PFSK-1 (cell line): ENCODE measurements at regions not wholly inside any gene's neighbourhood (a gene's known extent, or its start where the extent isn't known, plus 50 kb on each side); places are given as distances from the start of the nearest gene placed in this dataset.

Experiments
- FOXP2 ChIP-seq: optimal IDR thresholded peaks from 2 replicates; pipeline ENCODE3; 2011; ENCODE audit warnings: borderline replicate concordance, control low read depth, inconsistent platforms; ENCODE audit not compliant: insufficient read depth; ENCODE audit errors: extremely low read length, extremely low read depth
- POLR2AphosphoS5 ChIP-seq: IDR thresholded peaks from 2 replicates; pipeline ENCODE4 v1.6.1; 2012; ENCODE audit warnings: low read depth, mild to moderate bottlenecking, control low read depth, low read length, moderate library complexity
- SIN3A ChIP-seq: IDR thresholded peaks from 2 replicates; pipeline ENCODE4 v1.6.1; 2012; ENCODE audit warnings: mild to moderate bottlenecking, low read length, moderate library complexity, borderline replicate concordance; ENCODE audit not compliant: insufficient read depth
- TAF1 ChIP-seq: IDR thresholded peaks from 2 replicates; pipeline ENCODE4 v1.6.1; 2012; ENCODE audit warnings: low read length, control low read depth, borderline replicate concordance; ENCODE audit not compliant: insufficient read depth
- TF ChIP-seq, protein P1 (sequence below), 2 experiments: IDR thresholded peaks; 2 replicates each; pipeline versions ENCODE4 v1.6.1 to v1.8.0; 2011 to 2012; ENCODE audit warnings: low read depth in 2 of 2, low read length in 2 of 2, control low read depth in 1 of 2, inconsistent platforms in 1 of 2, mild to moderate bottlenecking in 1 of 2, moderate library complexity in 1 of 2; ENCODE audit not compliant: insufficient read depth in 1 of 2

GRCh38 chr4:131382839-131383238 lies 1766.3 kb upstream of the PCDH10 start:
- TF ChIP-seq SIN3A (no peak), FOXP2 (no peak), TAF1 (no peak), POLR2AphosphoS5 (no peak)
- TF ChIP-seq, protein P1, sequence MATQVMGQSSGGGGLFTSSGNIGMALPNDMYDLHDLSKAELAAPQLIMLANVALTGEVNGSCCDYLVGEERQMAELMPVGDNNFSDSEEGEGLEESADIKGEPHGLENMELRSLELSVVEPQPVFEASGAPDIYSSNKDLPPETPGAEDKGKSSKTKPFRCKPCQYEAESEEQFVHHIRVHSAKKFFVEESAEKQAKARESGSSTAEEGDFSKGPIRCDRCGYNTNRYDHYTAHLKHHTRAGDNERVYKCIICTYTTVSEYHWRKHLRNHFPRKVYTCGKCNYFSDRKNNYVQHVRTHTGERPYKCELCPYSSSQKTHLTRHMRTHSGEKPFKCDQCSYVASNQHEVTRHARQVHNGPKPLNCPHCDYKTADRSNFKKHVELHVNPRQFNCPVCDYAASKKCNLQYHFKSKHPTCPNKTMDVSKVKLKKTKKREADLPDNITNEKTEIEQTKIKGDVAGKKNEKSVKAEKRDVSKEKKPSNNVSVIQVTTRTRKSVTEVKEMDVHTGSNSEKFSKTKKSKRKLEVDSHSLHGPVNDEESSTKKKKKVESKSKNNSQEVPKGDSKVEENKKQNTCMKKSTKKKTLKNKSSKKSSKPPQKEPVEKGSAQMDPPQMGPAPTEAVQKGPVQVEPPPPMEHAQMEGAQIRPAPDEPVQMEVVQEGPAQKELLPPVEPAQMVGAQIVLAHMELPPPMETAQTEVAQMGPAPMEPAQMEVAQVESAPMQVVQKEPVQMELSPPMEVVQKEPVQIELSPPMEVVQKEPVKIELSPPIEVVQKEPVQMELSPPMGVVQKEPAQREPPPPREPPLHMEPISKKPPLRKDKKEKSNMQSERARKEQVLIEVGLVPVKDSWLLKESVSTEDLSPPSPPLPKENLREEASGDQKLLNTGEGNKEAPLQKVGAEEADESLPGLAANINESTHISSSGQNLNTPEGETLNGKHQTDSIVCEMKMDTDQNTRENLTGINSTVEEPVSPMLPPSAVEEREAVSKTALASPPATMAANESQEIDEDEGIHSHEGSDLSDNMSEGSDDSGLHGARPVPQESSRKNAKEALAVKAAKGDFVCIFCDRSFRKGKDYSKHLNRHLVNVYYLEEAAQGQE (IDR thresholded peaks at IDR 0.05; ENCODE audit: insufficient read depth in 1 of 2, low read depth in 2 of 2, low read length in 2 of 2): no peak

DNA sequence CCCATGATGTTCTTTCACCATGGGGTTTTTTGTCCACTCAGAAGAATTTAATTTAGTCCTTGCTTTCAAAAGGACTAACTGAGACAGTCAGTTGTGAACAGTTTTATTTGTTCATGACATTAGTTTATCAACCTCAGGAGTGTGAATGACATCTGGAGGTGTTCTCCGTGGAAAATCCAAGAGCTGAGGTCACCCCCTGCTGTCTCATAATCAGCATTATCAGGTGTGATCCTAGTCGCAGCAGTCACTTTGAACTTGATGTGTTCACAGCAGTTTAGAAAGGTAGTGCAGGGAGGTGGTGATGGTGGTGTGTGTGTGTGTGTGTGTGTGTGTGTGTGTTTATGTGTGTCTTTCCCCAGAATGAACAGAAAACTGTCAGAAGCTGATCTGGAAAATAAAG lies 1760.8 kb upstream of the PCDH10 start:
- TF ChIP-seq TAF1 (no peak), FOXP2 (no peak), POLR2AphosphoS5 (no peak)
- TF ChIP-seq, protein P1 (IDR thresholded peaks at IDR 0.05; ENCODE audit: insufficient read depth in 1 of 2, low read depth in 2 of 2, low read length in 2 of 2): no peak

DNA sequence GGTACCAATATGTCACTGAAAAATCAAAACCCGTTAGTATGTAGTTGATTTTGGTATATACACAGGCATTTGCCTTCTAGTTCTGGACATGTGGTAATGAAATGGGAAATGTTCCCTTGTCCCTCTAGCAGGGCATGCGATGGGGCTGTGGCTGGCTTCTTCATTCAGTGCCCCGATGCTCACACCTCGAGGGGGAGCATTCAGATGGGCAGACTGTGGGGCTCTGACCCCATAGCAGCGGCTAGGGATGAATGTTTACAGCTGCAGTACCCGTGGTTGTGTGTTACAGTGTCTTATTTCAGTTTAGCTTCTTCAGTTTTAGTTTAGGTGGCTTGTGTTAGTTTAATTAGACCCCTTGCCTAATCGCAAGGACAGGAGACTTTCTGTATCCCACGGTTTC lies 1741.0 kb upstream of the PCDH10 start:
- TF ChIP-seq, protein P1 (IDR thresholded peaks at IDR 0.05; ENCODE audit: insufficient read depth in 1 of 2, low read depth in 2 of 2, low read length in 2 of 2): no peak
- TF ChIP-seq SIN3A (no peak), TAF1 (no peak), POLR2AphosphoS5 (no peak), FOXP2 (no peak)

GRCh38 chr4:131411393-131411792 lies 1737.7 kb upstream of the PCDH10 start:
- TF ChIP-seq TAF1 (no peak), SIN3A (no peak), POLR2AphosphoS5 (no peak), FOXP2 (no peak)
- TF ChIP-seq, protein P1 (IDR thresholded peaks at IDR 0.05; ENCODE audit: insufficient read depth in 1 of 2, low read depth in 2 of 2, low read length in 2 of 2): no peak

GRCh38 chr4:131419147-131419546 lies 1729.9 kb upstream of the PCDH10 start:
- TF ChIP-seq TAF1: no peak
- TF ChIP-seq FOXP2: no peak
- TF ChIP-seq, protein P1 (IDR thresholded peaks at IDR 0.05; ENCODE audit: insufficient read depth in 1 of 2, low read depth in 2 of 2, low read length in 2 of 2): no peak
- TF ChIP-seq POLR2AphosphoS5: no peak
- no peak for TF ChIP-seq SIN3A
